ENCODE measurements at regions not wholly inside any gene's neighbourhood (a gene's known extent, or its start where the extent isn't known, plus 50 kb on each side); places are given as distances from the start of the nearest gene placed in this dataset.
"Not testable (repeated sequence)": the region's sequence is repeated elsewhere in the genome, so short reads cannot be mapped to it uniquely, and the experiment has no call there.

- Histone ChIP-seq H3K4me1 (ENCODE audit: low read depth) (no peaks in the 10 kb centered on the region), H3K4me3 (no peak overlapping the region), H3K9me3 (peaks cover under 1% of the 10 kb centered on the region), H3K36me3 (ENCODE audit: low read depth) (no peaks in the 10 kb centered on the region)
- ATAC-seq (no peak), DNase-seq (no peak)
- intact Hi-C loops (cut with DNase I, micrococcal nuclease) = no loop called here
- no peak for TF ChIP-seq CTCF (IDR thresholded peaks at IDR 0.05)
Observed at GRCh38 chr4:79163981-79164490, 161.8 kb downstream of the NAA11 start.

- TF ChIP-seq CTCF (IDR thresholded peaks at IDR 0.05) = no peak
- intact Hi-C loops (cut with DNase I, micrococcal nuclease) = no loop called here
- no peaks in the 10 kb centered on the region for H3K36me3 ChIP-seq (ENCODE audit: low read depth)
- no peak overlapping the region for H3K4me3 ChIP-seq
- no peak for DNase-seq
- ATAC-seq = no peak
- no peaks in the 10 kb centered on the region for H3K4me1 ChIP-seq (ENCODE audit: low read depth)
- H3K9me3 ChIP-seq = no peaks in the 10 kb centered on the region
Observed at GRCh38 chr4:79160962-79161361, 164.9 kb downstream of the NAA11 start.

- DNase-seq; H3K4me3 ChIP-seq; H3K9me3 ChIP-seq; H3K4me1 ChIP-seq (ENCODE audit: low read depth); intact Hi-C loops (cut with DNase I, micrococcal nuclease); H3K36me3 ChIP-seq (ENCODE audit: low read depth); ATAC-seq: not testable (repeated sequence)
Observed at GRCh38 chr4:79158705-79159104, 167.2 kb downstream of the NAA11 start.

GRCh38 chr4:79155336-79155735, 170.5 kb downstream of the NAA11 start:
- ATAC-seq (no peak), DNase-seq (no peak)
- H3K36me3 ChIP-seq (ENCODE audit: low read depth) = no peaks in the 10 kb centered on the region
- no peak overlapping the region for H3K4me3 ChIP-seq
- TF ChIP-seq CTCF (IDR thresholded peaks at IDR 0.05) = no peak
- intact Hi-C loops (cut with DNase I, micrococcal nuclease) = no loop called here
- no peaks in the 10 kb centered on the region for H3K9me3 ChIP-seq
- H3K4me1 ChIP-seq (ENCODE audit: low read depth) = no peaks in the 10 kb centered on the region

GRCh38 chr4:79150820-79151416, 174.9 kb downstream of the NAA11 start:
- H3K36me3 ChIP-seq (ENCODE audit: low read depth) = no peaks in the 10 kb centered on the region
- no peaks in the 10 kb centered on the region for H3K4me1 ChIP-seq (ENCODE audit: low read depth)
- DNase-seq = no peak
- H3K4me3 ChIP-seq = no peak overlapping the region
- no peak for ATAC-seq
- H3K9me3 ChIP-seq = no peaks in the 10 kb centered on the region
- intact Hi-C loops (cut with DNase I, micrococcal nuclease) = no loop called here
- TF ChIP-seq CTCF (IDR thresholded peaks at IDR 0.05) = no peak

GRCh38 chr4:79148369-79148768, 177.5 kb downstream of the NAA11 start:
- intact Hi-C loops (cut with DNase I, micrococcal nuclease) = no loop called here
- Histone ChIP-seq H3K9me3 (peaks cover 4% of the 10 kb centered on the region), H3K36me3 (ENCODE audit: low read depth) (no peaks in the 10 kb centered on the region), H3K4me3 (no peak overlapping the region), H3K4me1 (ENCODE audit: low read depth) (no peaks in the 10 kb centered on the region)
- no peak for DNase-seq
- TF ChIP-seq CTCF (IDR thresholded peaks at IDR 0.05) = no peak
- no peak for ATAC-seq

Measured in mucosa of descending colon (tissue), 3 donors.